Fibroblast of the conjunctiva (primary cell): ENCODE measurements at regions not wholly inside any gene's neighbourhood (a gene's known extent, or its start where the extent isn't known, plus 50 kb on each side); places are given as distances from the start of the nearest gene placed in this dataset.
A peak's percentile ranks its signal among the peaks of the same experiment; 100 is the strongest.
"Not testable (repeated sequence)": the region's sequence is repeated elsewhere in the genome, so short reads cannot be mapped to it uniquely, and the experiment has no call there.

ENCODE experiments used
- DNase-seq: peaks from one replicate; pipeline ENCODE4 v3.0.0-alpha.2; 2010; ENCODE audit warnings: low read depth

DNA sequence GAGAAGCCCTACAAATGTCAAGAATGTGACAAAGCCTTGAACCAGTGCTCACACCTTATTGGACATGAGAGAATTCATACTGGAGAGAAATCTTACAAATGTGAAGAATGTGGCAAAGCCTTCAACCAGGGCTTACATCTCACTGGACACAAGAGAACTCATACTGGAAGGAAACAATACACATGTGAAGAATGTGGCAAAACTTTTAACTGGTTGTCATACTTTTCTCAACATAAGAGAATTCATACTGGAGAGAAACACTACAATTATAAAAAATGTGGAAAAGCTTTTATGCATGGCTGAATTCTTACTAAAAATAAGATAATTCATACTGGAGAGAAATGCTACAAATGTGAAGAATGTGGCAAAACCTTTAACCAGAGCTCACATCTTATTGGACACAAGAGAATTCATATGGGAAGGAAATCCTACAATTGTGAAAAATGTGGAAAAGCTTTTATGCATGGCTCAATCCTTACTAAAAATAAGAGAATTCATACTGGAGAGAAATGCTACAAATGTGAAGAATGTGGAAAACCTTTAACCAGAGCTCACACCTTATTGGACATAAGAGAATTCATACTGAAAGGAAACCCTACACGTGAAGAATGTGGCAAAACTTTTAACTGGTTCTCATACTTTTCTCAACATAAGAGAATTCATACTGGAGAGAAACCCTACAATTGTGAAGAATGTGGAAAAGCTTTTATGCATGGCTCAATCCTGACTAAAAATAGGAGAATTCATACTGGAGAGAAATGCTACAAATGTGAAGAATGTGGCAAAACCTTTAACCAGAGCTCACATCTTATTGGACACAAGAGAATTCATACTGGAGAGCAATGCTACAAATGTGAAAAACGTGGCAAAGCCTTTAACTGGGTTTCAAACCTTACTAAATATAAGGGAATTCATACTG lies 350.6 kb upstream of the NUPR2 start:
- DNase-seq = not testable (repeated sequence)

DNA sequence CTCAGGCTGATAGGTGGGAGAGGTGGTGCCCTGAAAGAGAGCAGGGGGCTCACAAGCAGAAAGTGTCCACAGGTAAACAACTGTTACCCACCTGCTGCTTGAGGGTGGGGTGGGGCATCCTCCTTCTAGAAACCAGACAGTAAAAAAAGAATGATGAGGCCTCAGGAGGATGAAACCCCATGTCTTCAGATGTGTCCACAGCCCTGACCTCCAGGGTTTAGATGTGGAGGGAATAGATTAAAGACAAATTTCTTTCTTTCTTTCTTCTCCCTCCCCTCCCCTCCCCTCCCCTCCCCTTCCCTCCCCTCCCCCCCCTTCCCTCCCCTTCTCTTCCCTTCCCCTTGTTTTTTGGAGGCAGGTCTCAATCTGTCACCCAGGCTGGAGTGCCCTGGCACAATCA lies 333.5 kb upstream of the NUPR2 start:
- no peak for DNase-seq

DNA sequence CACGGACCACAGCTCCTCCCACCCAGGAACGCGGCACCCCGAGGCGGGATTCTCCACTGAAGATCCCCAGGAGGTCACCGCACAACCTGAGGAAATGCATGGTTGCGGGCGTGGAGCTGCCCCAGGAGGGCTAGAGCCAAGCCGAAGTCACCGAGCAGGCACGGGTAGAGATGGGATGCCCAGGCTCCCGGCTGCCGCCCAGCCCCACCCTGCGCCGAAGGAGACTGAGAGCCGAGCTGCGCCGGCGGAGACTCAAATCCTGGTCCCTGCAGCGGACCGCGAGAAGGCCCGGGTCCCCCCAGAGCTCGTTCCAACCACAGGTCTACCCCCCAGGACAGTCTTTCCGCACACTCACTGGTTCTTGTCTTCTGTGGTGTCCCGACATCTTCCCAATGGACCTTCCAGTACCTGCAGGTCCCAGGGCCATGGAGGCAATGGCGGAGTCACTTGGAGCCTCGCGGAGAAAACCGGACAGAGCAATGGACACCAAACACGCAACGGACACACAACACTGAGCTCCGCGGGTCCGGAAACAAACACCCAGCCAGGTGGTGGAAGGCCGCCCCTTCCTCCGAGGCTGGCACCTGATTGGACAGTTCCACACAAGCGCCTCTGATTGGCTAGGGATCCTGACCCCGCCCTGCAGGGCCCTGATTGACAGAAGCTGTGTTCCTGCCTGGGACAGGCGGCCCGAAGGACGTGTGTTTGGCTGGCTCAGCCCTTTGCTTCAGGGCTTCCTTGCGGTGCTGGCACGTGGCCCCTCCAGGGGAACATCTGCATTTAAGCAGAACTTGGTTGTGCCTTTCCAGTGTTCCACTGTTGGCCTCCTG lies 331.9 kb upstream of the NUPR2 start:
- no peak for DNase-seq

DNA sequence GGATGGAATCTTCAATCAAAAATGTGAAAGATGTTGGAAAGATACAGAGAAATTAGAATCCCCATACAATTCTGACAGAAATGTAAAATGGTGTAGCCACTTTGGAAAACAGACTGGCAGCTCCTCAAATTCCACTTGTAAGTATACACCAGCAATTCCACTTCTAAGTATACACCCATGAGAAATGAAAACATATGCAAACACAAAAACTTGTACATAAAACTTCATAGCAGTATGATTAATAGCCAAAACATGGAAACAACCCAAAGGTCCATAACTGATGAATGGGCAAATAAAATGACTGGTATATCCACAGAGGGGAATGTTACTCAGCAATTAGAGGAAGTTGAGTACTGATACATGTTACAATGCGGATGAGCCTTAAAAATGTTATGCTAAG lies 304.3 kb upstream of the NUPR2 start:
- not testable (repeated sequence) for DNase-seq

DNA sequence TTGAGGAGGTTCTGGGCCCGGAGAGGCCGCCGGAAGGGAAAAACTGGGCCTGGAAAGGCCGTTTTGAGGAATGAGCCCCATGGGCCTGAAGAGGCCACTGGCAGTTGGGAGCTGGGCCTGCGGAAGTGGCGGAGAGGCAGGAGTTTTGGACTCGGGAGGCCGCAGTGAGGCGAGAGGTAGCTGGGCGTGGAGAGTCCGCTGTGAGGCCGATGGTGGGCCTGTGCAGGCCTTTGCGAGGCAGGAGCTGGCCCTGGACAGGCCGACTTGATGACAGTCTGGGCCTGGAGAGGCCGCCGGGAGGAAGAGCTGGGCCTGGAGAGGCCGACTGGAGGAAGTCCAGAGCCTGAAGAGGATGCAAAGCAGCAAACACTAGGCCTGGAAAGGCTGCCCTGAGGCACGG lies 259.0 kb upstream of the NUPR2 start:
- no peak for DNase-seq

DNA sequence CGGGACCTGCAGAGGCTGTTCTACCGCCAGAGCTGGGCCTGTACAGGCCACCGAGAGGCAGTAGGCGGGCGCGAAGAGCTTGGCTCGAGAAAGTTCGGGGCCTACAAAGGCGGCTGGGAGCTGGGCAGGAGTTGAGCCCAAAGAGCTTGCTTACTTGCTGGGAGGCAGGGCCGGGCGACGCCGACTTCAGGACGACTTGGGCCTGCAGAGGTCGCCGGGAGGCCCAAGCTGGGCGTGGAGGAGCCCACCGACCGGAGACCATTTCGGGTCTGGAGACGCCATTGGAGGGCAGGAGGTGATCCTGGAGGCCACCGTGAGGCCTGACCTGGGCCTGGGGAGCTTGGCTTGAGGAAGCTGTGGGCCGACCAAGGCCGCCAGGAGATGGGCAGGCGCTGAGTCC lies 258.4 kb upstream of the NUPR2 start:
- not testable (repeated sequence) for DNase-seq

DNA sequence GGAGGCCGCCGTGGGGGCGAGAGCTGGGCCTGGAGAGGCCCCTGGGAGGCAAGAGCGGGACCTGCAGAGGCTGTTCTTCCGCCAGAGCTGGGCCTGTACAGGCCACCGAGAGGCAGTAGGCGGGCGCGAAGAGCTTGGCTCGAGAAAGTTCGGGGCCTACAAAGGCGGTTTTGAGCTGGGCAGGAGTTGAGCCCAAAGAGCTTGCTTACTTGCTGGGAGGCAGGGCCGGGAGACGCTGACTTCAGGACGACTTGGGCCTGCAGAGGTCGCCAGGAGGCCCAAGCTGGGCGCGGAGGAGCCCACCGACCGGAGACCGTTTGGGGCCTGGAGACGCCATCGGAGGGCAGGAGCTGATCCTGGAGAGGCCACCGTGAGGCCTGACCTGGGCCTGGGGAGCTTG lies 257.1 kb upstream of the NUPR2 start:
- DNase-seq = peak; percentile 24

DNA sequence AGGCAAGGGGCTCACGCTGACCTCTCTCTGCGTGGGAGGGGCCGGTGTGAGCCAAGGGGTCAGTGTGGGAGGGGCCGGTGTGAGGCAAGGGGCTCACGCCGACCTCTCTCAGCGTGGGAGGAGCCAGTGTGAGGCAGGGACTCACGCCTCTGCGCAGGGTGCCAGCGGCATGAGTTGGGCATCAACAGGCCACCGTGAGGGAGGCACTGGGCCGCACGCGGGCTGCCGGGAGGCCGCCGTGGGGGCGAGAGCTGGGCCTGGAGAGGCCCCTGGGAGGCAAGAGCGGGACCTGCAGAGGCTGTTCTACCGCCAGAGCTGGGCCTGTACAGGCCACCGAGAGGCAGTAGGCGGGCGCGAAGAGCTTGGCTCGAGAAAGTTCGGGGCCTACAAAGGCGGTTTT lies 255.6 kb upstream of the NUPR2 start:
- not testable (repeated sequence) for DNase-seq

DNA sequence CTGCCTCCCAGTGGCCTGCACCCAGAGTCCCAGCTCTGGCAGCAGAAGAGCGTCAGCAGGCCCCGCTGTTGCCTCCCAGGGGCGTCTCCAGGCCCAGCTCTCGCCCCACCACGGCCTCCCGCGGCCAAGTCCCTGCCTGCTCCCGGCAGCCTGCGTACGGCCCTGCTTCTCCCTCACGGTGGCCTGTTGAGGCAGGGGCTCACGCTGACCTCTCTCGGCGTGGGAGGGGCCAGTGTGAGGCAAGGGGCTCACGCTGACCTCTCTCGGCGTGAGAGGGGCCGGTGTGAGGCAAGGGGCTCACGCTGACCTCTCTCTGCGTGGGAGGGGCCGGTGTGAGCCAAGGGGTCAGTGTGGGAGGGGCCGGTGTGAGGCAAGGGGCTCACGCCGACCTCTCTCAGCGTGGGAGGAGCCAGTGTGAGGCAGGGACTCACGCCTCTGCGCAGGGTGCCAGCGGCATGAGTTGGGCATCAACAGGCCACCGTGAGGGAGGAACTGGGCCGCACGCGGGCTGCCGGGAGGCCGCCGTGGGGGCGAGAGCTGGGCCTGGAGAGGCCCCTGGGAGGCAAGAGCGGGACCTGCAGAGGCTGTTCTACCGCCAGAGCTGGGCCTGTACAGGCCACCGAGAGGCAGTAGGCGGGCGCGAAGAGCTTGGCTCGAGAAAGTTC lies 254.1 kb upstream of the NUPR2 start:
- DNase-seq = not testable (repeated sequence)

DNA sequence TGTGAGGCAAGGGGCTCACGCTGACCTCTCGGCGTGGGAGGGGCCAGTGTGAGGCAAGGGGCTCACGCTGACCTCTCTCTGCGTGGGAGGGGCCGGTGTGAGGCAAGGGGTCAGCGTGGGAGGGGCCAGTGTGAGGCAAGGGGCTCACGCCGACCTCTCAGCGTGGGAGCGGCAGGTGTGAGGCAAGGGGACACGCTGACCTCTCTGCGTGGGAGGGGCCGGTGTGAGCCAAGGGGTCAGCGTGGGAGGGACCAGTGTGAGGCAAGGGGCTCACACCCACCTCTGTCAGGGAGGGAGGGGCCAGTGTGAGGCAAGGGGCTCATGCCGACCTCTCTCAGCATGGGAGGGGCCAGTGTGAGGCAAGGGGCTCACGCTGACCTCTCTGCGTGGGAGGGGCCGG lies 251.7 kb upstream of the NUPR2 start:
- DNase-seq = not testable (repeated sequence)

DNA sequence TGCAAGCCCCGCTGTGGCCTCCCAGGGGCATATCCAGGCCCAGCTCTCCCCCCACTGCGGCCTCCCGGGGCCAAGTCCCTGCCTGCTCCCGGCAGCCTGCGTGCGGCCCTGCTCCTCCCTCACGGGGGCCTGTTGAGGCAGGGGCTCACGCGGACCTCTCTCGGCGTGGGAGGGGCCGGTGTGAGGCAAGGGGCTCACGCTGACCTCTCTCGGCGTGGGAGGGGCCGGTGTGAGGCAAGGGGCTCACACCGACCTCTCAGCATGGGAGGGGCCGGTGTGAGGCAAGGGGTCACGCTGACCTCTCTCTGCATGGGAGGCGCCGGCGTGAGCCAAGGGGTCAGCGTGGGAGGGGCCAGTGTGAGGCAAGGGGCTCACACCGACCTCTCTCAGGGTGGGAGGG lies 251.2 kb upstream of the NUPR2 start:
- not testable (repeated sequence) for DNase-seq

DNA sequence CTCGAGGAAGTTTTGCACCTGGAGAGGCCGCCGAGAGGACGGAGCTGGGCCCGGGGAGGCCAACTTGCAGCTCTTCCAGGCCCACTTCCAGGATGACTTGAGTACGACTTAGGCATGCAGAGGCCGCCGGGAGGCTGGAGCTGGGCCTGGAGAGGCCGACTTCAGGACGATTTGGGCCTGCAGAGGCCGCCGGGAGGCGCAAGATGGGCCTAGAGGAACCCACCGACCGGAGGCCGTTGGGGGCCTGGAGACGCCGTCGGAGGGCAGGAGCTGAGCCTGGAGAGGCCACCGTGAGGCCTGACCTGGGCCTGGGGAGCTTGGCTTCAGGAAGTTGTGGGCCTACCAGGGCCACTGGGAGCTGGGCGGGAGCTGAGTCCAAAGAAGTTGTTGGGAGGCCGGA lies 250.5 kb upstream of the NUPR2 start:
- not testable (repeated sequence) for DNase-seq

DNA sequence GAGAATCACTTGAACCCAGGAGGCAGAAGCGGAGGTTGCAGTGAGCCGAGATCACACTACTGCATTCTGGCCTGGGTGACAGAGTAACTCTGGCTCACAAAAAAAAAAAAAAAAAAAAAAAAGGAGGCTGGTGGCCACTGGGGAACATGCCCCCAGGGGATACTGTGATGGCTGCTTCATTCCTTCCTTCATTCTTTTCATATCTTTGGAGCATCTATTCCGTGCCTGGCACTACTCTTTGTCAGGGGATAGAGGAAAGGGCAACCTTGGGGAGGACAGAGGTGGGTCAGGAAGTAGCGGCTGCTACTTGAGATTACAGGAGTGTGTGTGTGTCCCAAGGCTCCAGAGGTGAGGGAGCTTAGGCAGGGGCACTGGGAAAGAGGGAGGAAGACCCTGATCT lies 236.4 kb upstream of the NUPR2 start:
- DNase-seq = not testable (repeated sequence)

DNA sequence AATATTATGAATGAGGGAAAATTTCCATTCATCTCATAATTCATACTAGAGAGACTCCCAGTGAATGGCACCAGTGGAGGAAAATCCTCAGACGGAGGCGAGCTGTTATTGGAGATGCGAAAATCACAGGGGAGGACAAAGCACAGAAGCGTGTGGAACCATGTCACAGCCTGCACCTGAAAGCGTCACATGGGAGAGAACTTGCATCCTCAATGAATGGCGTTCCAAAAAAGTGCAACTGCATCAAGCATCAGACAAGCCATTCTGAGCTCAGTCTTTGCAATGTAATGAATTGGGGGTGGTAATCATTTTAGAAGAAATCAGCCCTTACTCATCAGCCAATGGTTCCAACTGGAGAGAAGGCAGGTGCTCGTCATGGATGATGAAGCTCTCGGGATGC lies 235.0 kb upstream of the NUPR2 start:
- not testable (repeated sequence) for DNase-seq

DNA sequence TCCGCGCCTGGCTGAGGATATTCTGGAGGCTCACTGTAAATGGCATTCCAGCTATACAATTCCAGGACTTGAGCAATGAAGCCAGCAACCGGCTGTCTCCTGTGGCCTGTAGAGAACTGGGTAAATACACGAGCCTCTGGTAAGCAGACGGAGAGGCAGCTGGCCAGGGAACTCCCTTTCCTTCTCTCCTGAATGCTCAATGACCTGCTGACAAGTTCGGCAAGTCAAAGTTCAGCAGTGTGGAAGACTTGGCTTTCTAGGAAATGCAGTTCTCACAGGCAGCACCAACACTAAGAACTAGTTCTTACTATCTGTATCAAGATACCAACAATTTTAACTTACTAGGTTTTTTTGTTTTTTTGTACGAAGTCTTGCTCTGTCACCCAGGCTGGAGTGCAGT lies 232.1 kb upstream of the NUPR2 start:
- DNase-seq = not testable (repeated sequence)

DNA sequence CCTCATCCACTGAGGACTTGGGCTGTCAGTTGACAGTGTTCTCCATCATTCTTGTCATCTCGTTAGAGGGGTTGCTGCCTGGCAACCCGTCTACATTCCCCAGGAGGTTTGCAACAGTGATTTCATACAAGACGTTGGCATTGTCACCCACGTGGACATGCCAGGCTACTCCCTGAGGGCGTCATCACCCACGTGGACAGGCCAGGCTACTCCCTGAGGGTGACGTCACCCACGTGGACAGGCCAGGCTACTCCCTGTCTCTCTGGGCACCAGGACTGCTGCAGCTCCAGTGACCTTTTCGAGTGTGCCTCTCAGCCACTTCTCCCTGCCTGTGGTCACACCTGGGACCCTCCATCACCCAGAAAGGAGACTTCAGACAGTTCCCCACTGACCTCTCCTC lies 212.1 kb upstream of the NUPR2 start:
- not testable (repeated sequence) for DNase-seq

DNA sequence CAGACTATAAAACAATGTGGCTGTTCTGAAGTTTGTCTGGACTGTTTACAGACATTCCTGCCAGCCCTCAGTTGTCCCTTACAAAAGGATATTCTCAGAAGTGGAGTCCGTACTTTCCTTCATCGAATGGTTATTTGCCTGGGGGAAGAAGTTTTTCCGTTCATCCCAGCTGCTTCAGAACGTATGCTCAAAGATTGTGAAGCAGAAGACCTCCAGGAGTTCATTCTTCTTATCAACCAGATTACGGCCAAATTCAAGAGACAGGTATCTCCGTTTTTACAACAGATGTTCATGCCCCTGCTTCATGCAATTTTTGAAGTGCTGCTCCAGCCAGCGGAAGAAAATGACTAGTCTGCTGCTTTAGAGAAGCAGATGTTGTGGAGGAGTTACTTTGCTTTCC lies 174.3 kb upstream of the NUPR2 start:
- no peak for DNase-seq

DNA sequence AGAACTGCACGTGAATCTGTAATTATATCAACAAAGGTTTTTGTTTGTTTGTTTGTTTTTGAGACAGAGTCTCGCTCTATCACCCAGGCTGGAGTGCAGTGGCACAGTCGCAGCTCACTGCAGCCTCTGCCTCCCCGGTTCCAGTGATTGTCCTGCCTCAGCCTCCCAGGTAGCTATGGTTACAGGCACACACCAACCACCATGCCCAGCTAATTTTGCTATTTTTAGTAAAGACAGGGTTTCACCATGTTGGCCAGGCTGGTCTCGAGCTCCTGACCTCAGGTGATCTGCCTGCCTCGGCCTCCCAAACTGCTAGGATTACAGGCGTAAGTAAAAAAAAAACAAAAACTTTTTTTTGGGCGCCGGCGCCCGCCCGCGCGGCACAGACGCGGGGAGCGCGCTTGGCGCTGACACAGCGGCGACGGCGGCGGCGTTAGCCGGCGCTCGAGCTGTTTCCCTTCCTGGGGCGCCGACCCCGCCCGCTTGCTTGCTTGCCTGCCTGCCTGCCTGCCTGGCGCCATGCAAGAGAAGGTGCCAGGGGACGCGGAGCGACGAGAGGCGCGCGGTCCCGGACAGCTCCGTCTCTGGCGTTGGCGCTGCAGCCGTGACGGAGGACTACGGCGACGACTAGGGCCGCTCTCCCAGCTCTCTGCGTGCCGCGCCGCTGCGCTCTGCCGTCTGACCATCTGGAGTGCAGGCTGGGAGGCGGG lies 171.4 kb upstream of the NUPR2 start:
- no peak for DNase-seq

DNA sequence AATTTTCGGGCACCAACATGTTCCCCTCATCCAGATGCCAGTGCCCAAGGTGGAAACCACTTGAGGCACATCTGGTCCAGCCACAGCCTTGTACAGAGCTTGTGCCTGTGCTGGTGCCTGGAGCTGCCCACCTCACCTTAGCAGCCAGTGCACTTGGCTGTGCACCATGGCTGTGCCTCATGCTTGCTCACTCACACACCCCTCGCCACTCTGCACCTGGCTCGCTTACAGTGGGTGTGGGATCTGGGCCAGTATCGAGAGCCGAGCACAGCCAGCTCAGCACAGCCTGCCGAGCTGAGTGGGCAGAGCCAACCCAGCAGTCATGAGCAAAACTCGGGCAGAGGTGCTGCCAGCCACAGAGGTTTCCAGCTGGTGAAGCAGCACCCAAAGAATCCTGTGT lies 139.9 kb upstream of the NUPR2 start:
- DNase-seq = no peak

DNA sequence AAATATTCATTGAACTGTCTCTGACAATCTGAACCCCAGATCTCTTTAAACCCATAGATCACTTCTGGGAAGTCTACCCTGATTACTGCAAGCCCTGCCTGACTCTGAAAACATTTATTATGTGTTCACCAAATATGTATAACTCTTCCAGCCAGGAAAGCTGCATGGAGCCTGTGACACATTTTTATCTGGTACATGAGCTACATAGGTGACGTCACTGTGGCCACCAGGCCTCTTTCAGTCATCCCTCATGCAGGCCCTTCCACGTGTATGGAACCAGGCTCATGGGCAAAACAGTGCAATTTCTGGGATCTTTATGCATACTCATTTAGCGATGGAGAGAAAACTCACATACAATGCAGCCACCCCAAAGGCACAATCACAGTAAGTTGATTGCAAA lies 133.9 kb upstream of the NUPR2 start:
- no peak for DNase-seq

DNA sequence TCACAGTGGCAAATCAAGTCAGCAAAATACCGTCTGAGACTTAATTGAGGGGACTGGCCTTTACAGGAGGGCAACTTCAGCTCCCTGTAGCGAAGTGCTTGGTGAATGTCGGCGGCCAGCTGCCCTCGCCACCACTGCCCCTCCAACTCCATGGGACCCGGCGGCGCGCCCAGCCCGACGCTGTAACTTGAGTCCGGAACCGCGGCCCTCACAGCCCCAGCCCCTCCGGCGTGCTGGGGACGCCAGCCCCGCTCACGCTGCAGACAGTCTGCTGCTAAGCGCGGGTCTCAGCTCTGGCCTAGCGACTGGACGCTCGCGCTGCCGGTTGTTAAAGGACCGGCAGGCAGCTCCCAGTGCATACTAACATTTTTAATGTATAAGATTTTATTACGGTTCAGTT lies 113.4 kb upstream of the NUPR2 start:
- DNase-seq = no peak

DNA sequence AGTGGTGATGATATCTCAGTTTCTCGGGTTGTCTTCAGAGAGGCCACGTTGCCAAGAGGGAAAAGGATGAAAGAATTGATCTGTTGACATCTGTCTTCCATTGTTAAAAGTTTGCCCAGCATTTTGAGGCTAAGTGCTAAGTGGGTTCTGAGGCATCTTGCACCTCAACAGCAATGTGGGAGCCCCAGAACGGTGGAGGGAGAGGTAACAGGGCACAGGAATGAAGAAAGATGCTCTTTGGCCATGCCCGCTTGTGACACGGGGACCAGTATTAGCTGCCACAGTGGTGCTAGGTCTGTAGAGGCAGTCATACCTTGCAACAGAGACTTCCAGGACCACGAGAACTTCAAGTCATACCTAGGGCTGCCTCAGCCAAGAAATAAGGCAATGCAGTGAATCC lies 106.6 kb upstream of the NUPR2 start:
- no peak for DNase-seq
